ENCODE measurements at regions not wholly inside any gene's neighbourhood (a gene's known extent, or its start where the extent isn't known, plus 50 kb on each side); places are given as distances from the start of the nearest gene placed in this dataset.
A peak's percentile ranks its signal among the peaks of the same experiment; 100 is the strongest.

DNA sequence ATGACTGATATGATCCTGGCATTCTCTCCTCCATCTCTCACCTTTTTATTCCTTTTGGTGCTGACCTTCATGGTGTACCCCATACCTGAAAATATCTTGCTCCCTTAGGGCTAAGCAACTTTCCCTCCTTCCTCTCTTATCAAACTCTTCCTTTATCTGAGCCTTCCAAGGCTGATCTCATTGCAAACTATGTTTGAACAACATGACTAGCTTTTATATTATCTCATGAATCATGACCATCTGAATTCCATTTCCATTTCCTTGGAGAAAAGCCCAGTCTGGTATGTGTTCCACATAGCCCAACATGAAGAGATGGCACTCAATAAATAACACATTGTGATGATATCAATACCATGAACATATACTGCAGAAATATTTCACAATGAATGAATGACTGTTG lies 111.6 kb downstream of the TSPAN8 start:
- Histone ChIP-seq H3K36me3 (replicated peaks in 1 of 2; ENCODE audit: control insufficient read depth in 1 of 2, insufficient read depth in 2 of 2, low read length in 1 of 2) (no peaks in the 10 kb centered on the region), H3K4me1 (ENCODE audit: control insufficient read depth in 1 of 2, insufficient read depth in 2 of 2, low read depth in 1 of 2, low read length in 1 of 2) (peaks cover 2 to 12% of the 10 kb centered on the region in 2 experiments; a peak in 2 of 4 replicates), H3K9me3 (no peaks in the 10 kb centered on the region), H3K79me2 (ENCODE audit: insufficient read depth) (no peaks in the 10 kb centered on the region), H3K4me3 (ENCODE audit: low read depth in 2 of 2, low read length in 1 of 2) (0 out of 4 replicates have a peak overlapping the region, but pooled peaks of 1 of the 2 experiments have one; percentile 18), H3K4me2 (peak overlapping the region; percentile 67), H3K9ac (peak overlapping the region; percentile 13; the same call in 1 of the 2 replicates), H4K20me1 (ENCODE audit: insufficient read depth) (no peaks in the 10 kb centered on the region), H3F3A (replicated peaks; ENCODE audit: insufficient read depth) (peaks cover 10% of the 10 kb centered on the region), H3K27ac (ENCODE audit: low read depth in 2 of 2, low read length in 1 of 2) (peak overlapping the region in 1 of 2 experiments; percentile 87; a peak in 3 of 4 replicates), H2AFZ (ENCODE audit: low read depth) (no peak overlapping the region; the same call in 1 of the 2 replicates), H3K27me3 (ENCODE audit: insufficient read depth) (no peaks in the 10 kb centered on the region), H3K9me2 (no peaks in the 10 kb centered on the region)
- ChIA-PET CTCF (interaction anchor here (1.4 kb wide), 1 partner anchor 312 kb away, joined by 3 read pairs; no protein-coding TSS in a partner anchor), POLR2A (no interaction called here)
- DNase-seq: no peak
- TF ChIP-seq MXI1 (IDR thresholded peaks at IDR 0.05; ENCODE audit: low read depth, low read length) (no peak), RXRA (IDR thresholded peaks at IDR 0.05; ENCODE audit: borderline replicate concordance, low read depth) (no peak), GABPA (IDR thresholded peaks at IDR 0.05; ENCODE audit: low read depth) (no peak), FOXJ3 (CRISPR knock-in tag; IDR thresholded peaks at IDR 0.05) (no peak), TCF12 (IDR thresholded peaks at IDR 0.05) (peak; percentile 80), FOSL2 (IDR thresholded peaks at IDR 0.05; ENCODE audit: borderline replicate concordance, low read depth) (peak; percentile 42; the same call in 1 of the 2 replicates), EZH2phosphoT487 (IDR thresholded peaks at IDR 0.05; ENCODE audit: borderline replicate concordance, low read depth) (no peak), TAF1 (IDR thresholded peaks at IDR 0.05; ENCODE audit: borderline replicate concordance, low read depth, low read length) (no peak), ELF1 (IDR thresholded peaks at IDR 0.05) (no peak), RAD21 (IDR thresholded peaks at IDR 0.05; ENCODE audit: low read length) (no peak), NFIC (IDR thresholded peaks at IDR 0.05; ENCODE audit: borderline replicate concordance) (peak; percentile 69), YY1 (IDR thresholded peaks at IDR 0.05; ENCODE audit: low read depth) (no peak), SIN3A (IDR thresholded peaks at IDR 0.05; ENCODE audit: borderline replicate concordance, low read depth, low read length) (no peak), TEAD4 (IDR thresholded peaks at IDR 0.05; ENCODE audit: borderline replicate concordance, insufficient read depth) (peak; percentile 37; the same call in 1 of the 2 replicates), JUND (IDR thresholded peaks at IDR 0.05) (peak; percentile 49; the same call in 1 of the 2 replicates), EP300 (IDR thresholded peaks at IDR 0.05; ENCODE audit: borderline replicate concordance in 1 of 2, low read depth in 1 of 2, low read length in 1 of 2) (peak in 1 of 2 experiments; percentile 49; a peak in 1 of 4 replicates), MEF2A (IDR thresholded peaks at IDR 0.05; ENCODE audit: borderline replicate concordance, low read depth) (no peak)
- TF ChIP-seq, protein P1, sequence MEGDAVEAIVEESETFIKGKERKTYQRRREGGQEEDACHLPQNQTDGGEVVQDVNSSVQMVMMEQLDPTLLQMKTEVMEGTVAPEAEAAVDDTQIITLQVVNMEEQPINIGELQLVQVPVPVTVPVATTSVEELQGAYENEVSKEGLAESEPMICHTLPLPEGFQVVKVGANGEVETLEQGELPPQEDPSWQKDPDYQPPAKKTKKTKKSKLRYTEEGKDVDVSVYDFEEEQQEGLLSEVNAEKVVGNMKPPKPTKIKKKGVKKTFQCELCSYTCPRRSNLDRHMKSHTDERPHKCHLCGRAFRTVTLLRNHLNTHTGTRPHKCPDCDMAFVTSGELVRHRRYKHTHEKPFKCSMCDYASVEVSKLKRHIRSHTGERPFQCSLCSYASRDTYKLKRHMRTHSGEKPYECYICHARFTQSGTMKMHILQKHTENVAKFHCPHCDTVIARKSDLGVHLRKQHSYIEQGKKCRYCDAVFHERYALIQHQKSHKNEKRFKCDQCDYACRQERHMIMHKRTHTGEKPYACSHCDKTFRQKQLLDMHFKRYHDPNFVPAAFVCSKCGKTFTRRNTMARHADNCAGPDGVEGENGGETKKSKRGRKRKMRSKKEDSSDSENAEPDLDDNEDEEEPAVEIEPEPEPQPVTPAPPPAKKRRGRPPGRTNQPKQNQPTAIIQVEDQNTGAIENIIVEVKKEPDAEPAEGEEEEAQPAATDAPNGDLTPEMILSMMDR (IDR thresholded peaks at IDR 0.05): no peak
- TF ChIP-seq, protein P2, sequence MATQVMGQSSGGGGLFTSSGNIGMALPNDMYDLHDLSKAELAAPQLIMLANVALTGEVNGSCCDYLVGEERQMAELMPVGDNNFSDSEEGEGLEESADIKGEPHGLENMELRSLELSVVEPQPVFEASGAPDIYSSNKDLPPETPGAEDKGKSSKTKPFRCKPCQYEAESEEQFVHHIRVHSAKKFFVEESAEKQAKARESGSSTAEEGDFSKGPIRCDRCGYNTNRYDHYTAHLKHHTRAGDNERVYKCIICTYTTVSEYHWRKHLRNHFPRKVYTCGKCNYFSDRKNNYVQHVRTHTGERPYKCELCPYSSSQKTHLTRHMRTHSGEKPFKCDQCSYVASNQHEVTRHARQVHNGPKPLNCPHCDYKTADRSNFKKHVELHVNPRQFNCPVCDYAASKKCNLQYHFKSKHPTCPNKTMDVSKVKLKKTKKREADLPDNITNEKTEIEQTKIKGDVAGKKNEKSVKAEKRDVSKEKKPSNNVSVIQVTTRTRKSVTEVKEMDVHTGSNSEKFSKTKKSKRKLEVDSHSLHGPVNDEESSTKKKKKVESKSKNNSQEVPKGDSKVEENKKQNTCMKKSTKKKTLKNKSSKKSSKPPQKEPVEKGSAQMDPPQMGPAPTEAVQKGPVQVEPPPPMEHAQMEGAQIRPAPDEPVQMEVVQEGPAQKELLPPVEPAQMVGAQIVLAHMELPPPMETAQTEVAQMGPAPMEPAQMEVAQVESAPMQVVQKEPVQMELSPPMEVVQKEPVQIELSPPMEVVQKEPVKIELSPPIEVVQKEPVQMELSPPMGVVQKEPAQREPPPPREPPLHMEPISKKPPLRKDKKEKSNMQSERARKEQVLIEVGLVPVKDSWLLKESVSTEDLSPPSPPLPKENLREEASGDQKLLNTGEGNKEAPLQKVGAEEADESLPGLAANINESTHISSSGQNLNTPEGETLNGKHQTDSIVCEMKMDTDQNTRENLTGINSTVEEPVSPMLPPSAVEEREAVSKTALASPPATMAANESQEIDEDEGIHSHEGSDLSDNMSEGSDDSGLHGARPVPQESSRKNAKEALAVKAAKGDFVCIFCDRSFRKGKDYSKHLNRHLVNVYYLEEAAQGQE (IDR thresholded peaks at IDR 0.05; ENCODE audit: low read depth, low read length): no peak
- TF ChIP-seq, protein P3, sequence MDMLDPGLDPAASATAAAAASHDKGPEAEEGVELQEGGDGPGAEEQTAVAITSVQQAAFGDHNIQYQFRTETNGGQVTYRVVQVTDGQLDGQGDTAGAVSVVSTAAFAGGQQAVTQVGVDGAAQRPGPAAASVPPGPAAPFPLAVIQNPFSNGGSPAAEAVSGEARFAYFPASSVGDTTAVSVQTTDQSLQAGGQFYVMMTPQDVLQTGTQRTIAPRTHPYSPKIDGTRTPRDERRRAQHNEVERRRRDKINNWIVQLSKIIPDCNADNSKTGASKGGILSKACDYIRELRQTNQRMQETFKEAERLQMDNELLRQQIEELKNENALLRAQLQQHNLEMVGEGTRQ (IDR thresholded peaks at IDR 0.05; ENCODE audit: borderline replicate concordance, low read depth, low read length): no peak
- TF ChIP-seq, protein P4, sequence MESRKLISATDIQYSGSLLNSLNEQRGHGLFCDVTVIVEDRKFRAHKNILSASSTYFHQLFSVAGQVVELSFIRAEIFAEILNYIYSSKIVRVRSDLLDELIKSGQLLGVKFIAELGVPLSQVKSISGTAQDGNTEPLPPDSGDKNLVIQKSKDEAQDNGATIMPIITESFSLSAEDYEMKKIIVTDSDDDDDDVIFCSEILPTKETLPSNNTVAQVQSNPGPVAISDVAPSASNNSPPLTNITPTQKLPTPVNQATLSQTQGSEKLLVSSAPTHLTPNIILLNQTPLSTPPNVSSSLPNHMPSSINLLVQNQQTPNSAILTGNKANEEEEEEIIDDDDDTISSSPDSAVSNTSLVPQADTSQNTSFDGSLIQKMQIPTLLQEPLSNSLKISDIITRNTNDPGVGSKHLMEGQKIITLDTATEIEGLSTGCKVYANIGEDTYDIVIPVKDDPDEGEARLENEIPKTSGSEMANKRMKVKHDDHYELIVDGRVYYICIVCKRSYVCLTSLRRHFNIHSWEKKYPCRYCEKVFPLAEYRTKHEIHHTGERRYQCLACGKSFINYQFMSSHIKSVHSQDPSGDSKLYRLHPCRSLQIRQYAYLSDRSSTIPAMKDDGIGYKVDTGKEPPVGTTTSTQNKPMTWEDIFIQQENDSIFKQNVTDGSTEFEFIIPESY (IDR thresholded peaks at IDR 0.05; ENCODE audit: borderline replicate concordance, low read depth): no peak
- TF ChIP-seq, protein P5, sequence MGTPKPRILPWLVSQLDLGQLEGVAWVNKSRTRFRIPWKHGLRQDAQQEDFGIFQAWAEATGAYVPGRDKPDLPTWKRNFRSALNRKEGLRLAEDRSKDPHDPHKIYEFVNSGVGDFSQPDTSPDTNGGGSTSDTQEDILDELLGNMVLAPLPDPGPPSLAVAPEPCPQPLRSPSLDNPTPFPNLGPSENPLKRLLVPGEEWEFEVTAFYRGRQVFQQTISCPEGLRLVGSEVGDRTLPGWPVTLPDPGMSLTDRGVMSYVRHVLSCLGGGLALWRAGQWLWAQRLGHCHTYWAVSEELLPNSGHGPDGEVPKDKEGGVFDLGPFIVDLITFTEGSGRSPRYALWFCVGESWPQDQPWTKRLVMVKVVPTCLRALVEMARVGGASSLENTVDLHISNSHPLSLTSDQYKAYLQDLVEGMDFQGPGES (IDR thresholded peaks at IDR 0.05; ENCODE audit: low read depth, low read length): no peak
- TF ChIP-seq, protein P6, sequence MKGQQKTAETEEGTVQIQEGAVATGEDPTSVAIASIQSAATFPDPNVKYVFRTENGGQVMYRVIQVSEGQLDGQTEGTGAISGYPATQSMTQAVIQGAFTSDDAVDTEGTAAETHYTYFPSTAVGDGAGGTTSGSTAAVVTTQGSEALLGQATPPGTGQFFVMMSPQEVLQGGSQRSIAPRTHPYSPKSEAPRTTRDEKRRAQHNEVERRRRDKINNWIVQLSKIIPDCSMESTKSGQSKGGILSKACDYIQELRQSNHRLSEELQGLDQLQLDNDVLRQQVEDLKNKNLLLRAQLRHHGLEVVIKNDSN (IDR thresholded peaks at IDR 0.05; ENCODE audit: borderline replicate concordance, low read depth): no peak
- TF ChIP-seq, protein P7, sequence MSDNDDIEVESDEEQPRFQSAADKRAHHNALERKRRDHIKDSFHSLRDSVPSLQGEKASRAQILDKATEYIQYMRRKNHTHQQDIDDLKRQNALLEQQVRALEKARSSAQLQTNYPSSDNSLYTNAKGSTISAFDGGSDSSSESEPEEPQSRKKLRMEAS (IDR thresholded peaks at IDR 0.05; ENCODE audit: low read depth): no peak
